ENCODE measurements at regions not wholly inside any gene's neighbourhood (a gene's known extent, or its start where the extent isn't known, plus 50 kb on each side); places are given as distances from the start of the nearest gene placed in this dataset.

GRCh38 chr7:52877240-52877639 is 158.2 kb upstream of the POM121L12 start:
- no peak for DNase-seq

DNA sequence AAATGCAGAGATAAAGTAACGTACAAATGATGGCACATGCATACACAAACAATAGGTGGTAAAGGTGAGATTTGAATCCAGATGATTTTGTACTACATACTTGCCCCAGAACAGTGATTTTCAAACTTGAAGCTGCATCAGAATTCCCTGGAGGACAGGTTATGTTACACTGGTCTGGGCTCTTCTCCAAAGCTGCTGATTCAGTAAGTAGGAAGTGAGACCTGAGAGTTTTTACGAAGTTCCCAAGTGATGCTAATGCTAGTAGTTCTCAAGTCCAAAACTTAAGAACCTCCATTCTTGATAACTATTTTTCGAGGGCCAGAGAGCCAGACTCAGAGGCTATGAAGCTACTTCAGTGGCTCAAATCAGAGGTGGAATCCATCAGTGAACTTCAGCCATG is 159.0 kb upstream of the POM121L12 start:
- DNase-seq, result no peak

DNA sequence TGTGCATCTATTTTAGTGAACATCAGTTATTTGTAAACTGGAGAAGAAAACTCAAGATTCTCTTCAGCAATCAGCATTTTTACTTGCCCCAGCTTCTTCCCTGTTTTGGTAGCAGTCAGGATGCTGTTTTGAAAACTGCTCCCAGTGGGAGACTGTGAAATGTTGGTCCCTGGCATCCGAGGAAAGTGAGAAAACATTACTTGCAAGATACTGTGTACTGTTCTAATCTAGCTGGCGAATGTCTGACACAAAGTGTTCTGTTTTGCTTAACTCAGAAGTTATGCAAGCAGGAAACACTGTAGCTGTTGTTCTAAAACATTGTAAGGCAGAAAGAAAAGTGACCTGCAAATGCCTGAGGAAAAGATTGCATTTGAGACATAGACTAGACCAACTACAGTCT is 171.8 kb upstream of the POM121L12 start:
- no peak for DNase-seq

- DNase-seq, result no peak
Measured at GRCh38 chr7:52862321-52862720, 173.1 kb upstream of the POM121L12 start.

- DNase-seq, result no peak
Measured at GRCh38 chr7:52857367-52857766, 178.1 kb upstream of the POM121L12 start.

DNA sequence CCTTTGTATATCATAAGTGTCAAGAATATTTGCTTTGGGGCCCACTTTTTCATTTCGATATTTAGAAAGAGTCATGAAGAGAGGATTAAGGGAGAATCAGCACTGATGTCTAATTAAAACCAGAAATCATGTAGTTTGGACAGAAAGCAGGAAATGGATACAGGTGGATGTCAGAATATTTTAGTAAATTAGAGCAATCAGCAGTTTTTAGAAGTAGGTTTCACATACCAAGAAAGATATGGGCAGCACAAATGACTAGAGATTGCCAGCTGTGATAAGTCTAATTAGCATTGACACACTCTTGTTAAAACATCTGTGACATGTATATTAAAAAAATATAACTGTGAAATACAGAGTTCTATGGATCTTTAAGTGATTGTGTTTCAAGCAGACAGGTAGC is 180.8 kb upstream of the POM121L12 start:
- DNase-seq, result no peak

DNA sequence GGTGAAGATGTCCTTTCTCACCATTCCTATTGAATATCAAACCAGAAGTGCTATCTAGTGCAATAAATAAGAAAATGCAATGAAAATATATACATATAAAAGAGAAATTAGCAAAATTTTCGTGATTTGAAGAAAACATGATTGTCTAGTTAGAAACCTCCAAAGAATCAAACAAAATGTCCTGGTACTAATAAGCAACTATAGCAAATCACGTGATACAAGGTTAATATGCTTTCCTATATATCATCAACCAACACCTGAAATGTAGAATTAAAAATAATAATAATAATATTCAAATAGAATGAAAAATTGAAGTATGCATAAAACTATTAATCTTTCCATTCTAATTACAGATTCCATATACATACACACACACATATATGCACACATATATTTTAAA is 183.9 kb upstream of the POM121L12 start:
- no peak for DNase-seq

DNA sequence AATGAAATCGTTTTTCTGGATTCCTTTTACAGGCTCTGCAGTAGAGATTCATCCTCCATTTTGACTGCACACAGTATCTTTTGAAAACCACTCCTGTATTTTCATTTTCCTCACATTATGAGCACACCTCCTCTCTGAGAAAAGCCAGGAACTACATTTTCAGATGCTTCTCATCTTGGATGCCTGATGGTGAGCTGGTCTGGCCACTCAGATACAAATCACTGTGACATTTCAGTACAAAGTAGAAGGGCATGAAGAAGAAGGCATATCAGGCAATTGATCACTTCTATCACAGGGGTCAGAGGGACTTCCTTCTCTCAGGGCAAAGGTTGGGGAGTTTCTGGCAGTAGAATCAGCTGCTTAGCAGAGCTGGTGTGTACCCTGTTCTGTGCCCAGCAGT is 192.0 kb upstream of the POM121L12 start:
- DNase-seq, result no peak

- no peak for DNase-seq
Measured at GRCh38 chr7:52842202-52842900, 193.1 kb upstream of the POM121L12 start.

GRCh38 chr7:52838981-52839411 is 196.4 kb upstream of the POM121L12 start:
- no peak for DNase-seq

- no peak for DNase-seq
Measured at GRCh38 chr7:52831321-52831720, 204.1 kb upstream of the POM121L12 start.

- no peak for DNase-seq
Measured at GRCh38 chr7:52830801-52831200, 204.6 kb upstream of the POM121L12 start.

- no peak for DNase-seq
Measured at GRCh38 chr7:52826515-52827265, 208.7 kb upstream of the POM121L12 start.

- DNase-seq, result no peak
Measured at GRCh38 chr7:52825611-52826010, 209.8 kb upstream of the POM121L12 start.

- no peak for DNase-seq
Measured at GRCh38 chr7:52811537-52811936, 223.9 kb upstream of the POM121L12 start.

- DNase-seq, result no peak
Measured at GRCh38 chr7:52799817-52800216, 235.6 kb upstream of the POM121L12 start.

GRCh38 chr7:52797801-52798200 is 237.6 kb upstream of the POM121L12 start:
- DNase-seq, result no peak

- DNase-seq, result no peak
Measured at GRCh38 chr7:52794621-52795020, 240.8 kb upstream of the POM121L12 start.

GRCh38 chr7:52791176-52791700 is 244.2 kb upstream of the POM121L12 start:
- DNase-seq, result no peak

GRCh38 chr7:52786174-52786573 is 249.3 kb upstream of the POM121L12 start:
- no peak for DNase-seq

- DNase-seq, result no peak
Measured at GRCh38 chr7:52782348-52782747, 253.1 kb upstream of the POM121L12 start.

DNA sequence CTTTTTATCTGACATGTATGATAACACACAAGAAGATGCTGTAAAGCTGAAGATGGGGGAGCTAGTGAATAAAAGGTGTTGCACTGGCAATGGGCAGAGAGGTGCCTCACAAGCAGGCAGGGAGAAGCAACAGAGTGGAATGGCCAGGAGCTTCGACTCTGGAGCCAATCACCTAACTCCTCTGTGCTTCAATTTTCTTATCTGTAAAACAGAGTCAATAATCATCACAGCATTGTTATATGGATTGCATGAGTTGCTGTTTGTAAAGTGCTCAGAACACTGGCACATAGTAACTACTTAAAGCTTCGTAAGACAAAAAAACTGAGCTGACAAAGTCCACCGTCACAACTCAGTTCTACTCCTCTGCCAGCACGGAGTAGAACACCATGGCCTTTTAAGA is 254.2 kb upstream of the POM121L12 start:
- no peak for DNase-seq

- no peak for DNase-seq
Measured at GRCh38 chr7:52779004-52779403, 256.4 kb upstream of the POM121L12 start.

All from CD4-positive, alpha-beta T cell treated with Interleukin-4 for 4 hours (primary cell).